ENCODE measurements at regions not wholly inside any gene's neighbourhood (a gene's known extent, or its start where the extent isn't known, plus 50 kb on each side); places are given as distances from the start of the nearest gene placed in this dataset.

DNA sequence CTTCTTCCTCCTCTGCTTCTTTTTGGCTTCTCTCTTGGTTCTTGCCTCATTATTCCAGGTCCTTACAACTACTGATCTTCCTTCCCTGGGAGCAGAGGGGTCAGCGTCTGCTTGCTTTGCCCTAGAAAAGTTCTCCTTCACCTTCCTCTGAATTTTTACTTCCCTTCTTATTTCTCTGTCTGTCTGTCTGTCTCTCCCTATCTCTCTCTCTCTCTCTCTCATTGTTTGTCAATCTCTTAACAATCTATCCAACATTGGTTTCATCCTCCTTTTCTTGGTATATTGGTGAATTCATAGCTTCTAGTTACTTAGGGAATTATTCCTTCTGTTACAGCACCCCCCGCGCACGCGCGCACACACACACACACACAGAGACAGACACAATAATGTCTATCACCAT, 559.1 kb downstream of the MN1 start:
- TF ChIP-seq, protein P1, sequence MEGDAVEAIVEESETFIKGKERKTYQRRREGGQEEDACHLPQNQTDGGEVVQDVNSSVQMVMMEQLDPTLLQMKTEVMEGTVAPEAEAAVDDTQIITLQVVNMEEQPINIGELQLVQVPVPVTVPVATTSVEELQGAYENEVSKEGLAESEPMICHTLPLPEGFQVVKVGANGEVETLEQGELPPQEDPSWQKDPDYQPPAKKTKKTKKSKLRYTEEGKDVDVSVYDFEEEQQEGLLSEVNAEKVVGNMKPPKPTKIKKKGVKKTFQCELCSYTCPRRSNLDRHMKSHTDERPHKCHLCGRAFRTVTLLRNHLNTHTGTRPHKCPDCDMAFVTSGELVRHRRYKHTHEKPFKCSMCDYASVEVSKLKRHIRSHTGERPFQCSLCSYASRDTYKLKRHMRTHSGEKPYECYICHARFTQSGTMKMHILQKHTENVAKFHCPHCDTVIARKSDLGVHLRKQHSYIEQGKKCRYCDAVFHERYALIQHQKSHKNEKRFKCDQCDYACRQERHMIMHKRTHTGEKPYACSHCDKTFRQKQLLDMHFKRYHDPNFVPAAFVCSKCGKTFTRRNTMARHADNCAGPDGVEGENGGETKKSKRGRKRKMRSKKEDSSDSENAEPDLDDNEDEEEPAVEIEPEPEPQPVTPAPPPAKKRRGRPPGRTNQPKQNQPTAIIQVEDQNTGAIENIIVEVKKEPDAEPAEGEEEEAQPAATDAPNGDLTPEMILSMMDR (IDR thresholded peaks at IDR 0.05; ENCODE audit: insufficient read depth, low read length, poor library complexity, severe bottlenecking): no peak

DNA sequence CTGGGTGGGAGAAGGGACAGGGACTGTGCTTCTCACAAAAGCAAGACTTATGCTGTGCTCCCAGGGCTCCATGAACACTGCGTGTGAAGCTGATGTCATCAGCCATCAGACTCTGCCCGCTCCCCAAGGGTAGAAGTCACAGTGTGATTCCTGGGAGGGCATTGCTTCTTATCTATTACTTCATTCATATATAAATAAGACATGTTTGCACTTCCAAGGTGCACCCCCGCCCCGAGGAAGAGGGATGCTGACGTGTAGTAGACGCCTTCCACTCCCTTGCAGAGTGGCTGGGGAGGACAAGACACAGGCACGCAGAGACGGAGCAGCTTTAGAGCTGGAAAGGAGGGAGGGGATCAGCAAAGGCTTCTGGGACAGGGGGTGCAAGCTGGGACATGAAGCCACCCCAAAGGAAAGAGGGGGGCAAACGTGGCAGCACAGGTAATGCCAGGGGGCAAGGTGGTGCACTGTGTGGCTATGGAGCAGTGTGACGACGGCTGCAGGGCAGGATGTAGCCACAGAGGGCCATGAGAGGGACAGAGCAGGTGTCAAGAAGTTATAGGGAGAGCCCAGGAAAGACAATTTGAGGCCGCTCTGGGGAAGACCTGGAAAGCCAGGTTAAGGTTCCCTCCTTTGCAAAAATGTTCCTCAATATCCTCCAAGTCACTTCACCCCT, 558.5 kb downstream of the MN1 start:
- Histone ChIP-seq H3K4me3 (ENCODE audit: low read depth, low read length) (no peak overlapping the region), H3K27me3 (ENCODE audit: control insufficient read depth, insufficient read depth, low read length) (no peaks in the 10 kb centered on the region), H3K36me3 (ENCODE audit: control insufficient read depth, insufficient read depth, low read length) (no peaks in the 10 kb centered on the region)
- DNase-seq (ENCODE audit: low read depth): no peak
- TF ChIP-seq, protein P1 (IDR thresholded peaks at IDR 0.05; ENCODE audit: insufficient read depth, low read length, poor library complexity, severe bottlenecking): no peak

More for the DNA sequence above, 559.1 kb downstream of the MN1 start:
- Histone ChIP-seq H3K36me3 (ENCODE audit: control insufficient read depth, insufficient read depth, low read length) (no peaks in the 10 kb centered on the region), H3K4me3 (ENCODE audit: low read depth, low read length) (no peak overlapping the region), H3K27me3 (ENCODE audit: control insufficient read depth, insufficient read depth, low read length) (no peaks in the 10 kb centered on the region)
- DNase-seq (ENCODE audit: low read depth): no peak

DNA sequence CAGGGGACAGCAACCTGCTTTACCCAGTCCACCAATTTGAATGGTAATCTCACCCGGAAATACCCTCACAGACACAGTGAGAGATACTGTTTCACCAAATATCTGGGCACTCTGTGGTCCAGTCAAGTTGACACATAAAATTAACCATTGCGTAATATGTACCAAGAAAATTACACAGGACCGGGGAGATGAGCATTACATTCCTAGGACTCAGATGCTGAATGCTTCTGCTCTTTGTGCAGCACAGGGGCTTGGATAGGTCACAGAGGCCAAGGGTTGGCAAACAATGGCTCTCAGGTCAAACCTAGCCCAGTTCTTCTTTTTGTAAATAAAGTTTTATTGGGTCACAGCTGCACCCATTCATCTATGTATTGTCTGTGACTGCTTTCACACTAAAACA, 557.2 kb downstream of the MN1 start:
- Histone ChIP-seq H3K27me3 (ENCODE audit: control insufficient read depth, insufficient read depth, low read length) (no peaks in the 10 kb centered on the region), H3K4me3 (ENCODE audit: low read depth, low read length) (no peak overlapping the region), H3K36me3 (ENCODE audit: control insufficient read depth, insufficient read depth, low read length) (no peaks in the 10 kb centered on the region)
- DNase-seq (ENCODE audit: low read depth): no peak
- TF ChIP-seq, protein P1 (IDR thresholded peaks at IDR 0.05; ENCODE audit: insufficient read depth, low read length, poor library complexity, severe bottlenecking): no peak

DNA sequence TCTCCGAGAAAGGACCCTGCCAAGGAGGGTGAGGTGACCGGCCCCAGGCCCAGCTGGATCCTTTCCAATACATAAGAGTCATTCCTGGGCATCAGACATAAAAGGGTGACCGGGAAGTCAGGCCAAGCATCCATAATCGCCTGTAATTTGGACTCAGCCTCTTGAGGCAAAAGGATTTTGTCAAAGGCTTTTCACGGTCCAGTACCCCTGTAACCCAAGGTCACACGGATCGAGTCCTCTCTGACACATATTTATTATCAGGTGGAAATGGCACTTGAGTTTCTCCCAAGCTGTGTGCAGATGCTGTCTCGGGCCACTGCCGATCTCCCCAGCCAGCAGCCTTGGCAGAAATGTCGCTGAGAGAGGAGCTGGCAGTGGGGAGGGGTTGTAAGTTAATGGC, 556.5 kb downstream of the MN1 start:
- Histone ChIP-seq H3K36me3 (ENCODE audit: control insufficient read depth, insufficient read depth, low read length) (no peaks in the 10 kb centered on the region), H3K4me3 (ENCODE audit: low read depth, low read length) (no peak overlapping the region), H3K27me3 (ENCODE audit: control insufficient read depth, insufficient read depth, low read length) (no peaks in the 10 kb centered on the region)
- TF ChIP-seq, protein P1 (IDR thresholded peaks at IDR 0.05; ENCODE audit: insufficient read depth, low read length, poor library complexity, severe bottlenecking): no peak
- DNase-seq (ENCODE audit: low read depth): no peak

DNA sequence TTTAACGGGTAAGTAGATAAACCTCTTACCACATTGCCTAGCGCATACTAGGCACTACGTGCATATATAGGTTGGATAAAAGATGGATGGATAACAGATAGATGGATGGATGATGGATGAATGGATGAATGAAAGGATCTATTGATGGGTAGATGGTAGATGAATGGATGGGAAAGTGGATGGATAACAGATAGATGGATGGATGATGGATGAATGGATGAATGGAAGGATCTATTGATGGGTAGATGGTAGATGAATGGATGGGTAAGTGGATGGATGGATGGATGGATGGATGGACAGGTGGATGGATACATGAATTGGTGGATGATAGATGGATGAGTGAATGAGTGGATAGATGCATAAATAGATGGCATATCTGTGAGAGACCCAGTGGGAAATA, 555.0 kb downstream of the MN1 start:
- DNase-seq (ENCODE audit: low read depth): no peak
- no peaks in the 10 kb centered on the region for H3K27me3 ChIP-seq (ENCODE audit: control insufficient read depth, insufficient read depth, low read length)
- H3K4me3 ChIP-seq (ENCODE audit: low read depth, low read length): no peak overlapping the region
- TF ChIP-seq, protein P1 (IDR thresholded peaks at IDR 0.05; ENCODE audit: insufficient read depth, low read length, poor library complexity, severe bottlenecking): no peak
- no peaks in the 10 kb centered on the region for H3K36me3 ChIP-seq (ENCODE audit: control insufficient read depth, insufficient read depth, low read length)

Data from kidney epithelial cell (primary cell).